ENCODE measurements at regions not wholly inside any gene's neighbourhood (a gene's known extent, or its start where the extent isn't known, plus 50 kb on each side); places are given as distances from the start of the nearest gene placed in this dataset.
"Not testable (repeated sequence)": the region's sequence is repeated elsewhere in the genome, so short reads cannot be mapped to it uniquely, and the experiment has no call there.

DNA sequence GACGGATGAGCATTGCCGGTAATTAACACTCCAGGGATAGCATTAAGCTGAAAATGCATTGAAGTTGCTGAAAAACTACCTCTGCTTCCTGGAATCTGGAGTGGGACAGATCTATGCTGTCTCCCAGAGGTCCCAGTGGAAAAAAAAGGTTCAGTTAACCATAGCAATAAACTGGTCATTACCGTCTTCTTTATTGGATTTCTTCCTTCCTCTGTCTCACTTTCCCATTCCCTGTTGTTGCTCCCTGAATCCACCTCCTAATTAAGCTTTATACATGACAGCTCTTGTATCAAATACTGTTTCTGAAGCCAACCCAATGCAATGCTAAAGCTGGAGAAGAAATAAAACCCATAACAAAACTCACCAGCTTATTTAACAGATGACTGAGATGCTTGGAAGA is 1805.9 kb downstream of the NCAM2 start:
- Mint-ChIP-seq H3K36me3 (ENCODE audit: low read depth) (no peaks in the 10 kb centered on the region), H3K4me1 (peaks cover 6% of the 10 kb centered on the region), H3K27ac (no peak overlapping the region), H3K4me3 (no peak overlapping the region), H3K9me3 (no peaks in the 10 kb centered on the region), H3K27me3 (ENCODE audit: low read depth) (no peaks in the 10 kb centered on the region)
- TF ChIP-seq, protein P1, sequence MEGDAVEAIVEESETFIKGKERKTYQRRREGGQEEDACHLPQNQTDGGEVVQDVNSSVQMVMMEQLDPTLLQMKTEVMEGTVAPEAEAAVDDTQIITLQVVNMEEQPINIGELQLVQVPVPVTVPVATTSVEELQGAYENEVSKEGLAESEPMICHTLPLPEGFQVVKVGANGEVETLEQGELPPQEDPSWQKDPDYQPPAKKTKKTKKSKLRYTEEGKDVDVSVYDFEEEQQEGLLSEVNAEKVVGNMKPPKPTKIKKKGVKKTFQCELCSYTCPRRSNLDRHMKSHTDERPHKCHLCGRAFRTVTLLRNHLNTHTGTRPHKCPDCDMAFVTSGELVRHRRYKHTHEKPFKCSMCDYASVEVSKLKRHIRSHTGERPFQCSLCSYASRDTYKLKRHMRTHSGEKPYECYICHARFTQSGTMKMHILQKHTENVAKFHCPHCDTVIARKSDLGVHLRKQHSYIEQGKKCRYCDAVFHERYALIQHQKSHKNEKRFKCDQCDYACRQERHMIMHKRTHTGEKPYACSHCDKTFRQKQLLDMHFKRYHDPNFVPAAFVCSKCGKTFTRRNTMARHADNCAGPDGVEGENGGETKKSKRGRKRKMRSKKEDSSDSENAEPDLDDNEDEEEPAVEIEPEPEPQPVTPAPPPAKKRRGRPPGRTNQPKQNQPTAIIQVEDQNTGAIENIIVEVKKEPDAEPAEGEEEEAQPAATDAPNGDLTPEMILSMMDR (IDR thresholded peaks at IDR 0.05; ENCODE audit: unreplicated experiment in 3 of 3) = no peak

DNA sequence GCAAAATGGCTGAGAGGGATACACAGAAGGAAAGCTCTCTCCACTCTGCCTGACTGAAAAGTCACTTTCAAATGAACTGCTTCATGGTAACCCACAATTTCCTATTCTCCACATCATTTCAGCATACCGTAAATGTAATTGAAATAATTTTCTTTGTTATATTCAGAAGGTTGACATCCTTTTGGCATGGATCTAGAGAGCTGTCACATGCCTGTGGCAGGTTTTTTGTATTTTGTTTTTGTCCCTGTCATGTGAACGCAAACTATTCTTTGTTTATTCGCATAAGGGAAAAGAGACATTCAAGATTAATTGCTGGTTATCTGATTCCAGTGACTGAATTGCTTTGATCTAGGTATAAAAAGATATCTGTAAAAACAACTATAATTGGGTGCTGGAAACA is 1808.1 kb downstream of the NCAM2 start:
- TF ChIP-seq, protein P1 (IDR thresholded peaks at IDR 0.05; ENCODE audit: unreplicated experiment in 3 of 3) = no peak
- Mint-ChIP-seq H3K36me3 (ENCODE audit: low read depth) (no peaks in the 10 kb centered on the region), H3K27me3 (ENCODE audit: low read depth) (no peaks in the 10 kb centered on the region), H3K4me1 (peaks cover 6% of the 10 kb centered on the region), H3K9me3 (no peaks in the 10 kb centered on the region), H3K4me3 (no peak overlapping the region), H3K27ac (no peak overlapping the region)

DNA sequence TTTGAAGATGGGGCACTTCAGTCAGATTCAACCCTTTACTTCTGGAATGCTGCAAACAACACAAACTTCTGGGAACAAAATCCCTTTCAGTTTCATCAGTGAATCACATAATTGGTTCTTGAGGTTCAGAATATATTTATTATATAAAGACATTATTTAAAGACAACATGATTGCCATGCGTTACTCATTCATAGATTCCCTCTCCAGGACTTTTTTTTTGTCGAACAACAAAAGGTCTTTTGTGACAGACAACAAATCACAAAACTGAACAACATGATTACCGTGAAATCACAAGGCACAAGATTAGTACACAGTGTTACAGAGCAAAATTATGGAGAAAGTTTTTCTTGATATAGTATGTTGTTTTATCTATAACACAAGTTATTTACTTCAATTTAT is 1815.0 kb downstream of the NCAM2 start:
- H3K27me3 Mint-ChIP-seq (ENCODE audit: low read depth) = no peaks in the 10 kb centered on the region
- H3K27ac Mint-ChIP-seq = no peak overlapping the region
- H3K36me3 Mint-ChIP-seq (ENCODE audit: low read depth) = no peaks in the 10 kb centered on the region
- no peaks in the 10 kb centered on the region for H3K9me3 Mint-ChIP-seq
- no peaks in the 10 kb centered on the region for H3K4me1 Mint-ChIP-seq
- TF ChIP-seq, protein P1 (IDR thresholded peaks at IDR 0.05; ENCODE audit: unreplicated experiment in 3 of 3) = no peak
- no peak overlapping the region for H3K4me3 Mint-ChIP-seq

DNA sequence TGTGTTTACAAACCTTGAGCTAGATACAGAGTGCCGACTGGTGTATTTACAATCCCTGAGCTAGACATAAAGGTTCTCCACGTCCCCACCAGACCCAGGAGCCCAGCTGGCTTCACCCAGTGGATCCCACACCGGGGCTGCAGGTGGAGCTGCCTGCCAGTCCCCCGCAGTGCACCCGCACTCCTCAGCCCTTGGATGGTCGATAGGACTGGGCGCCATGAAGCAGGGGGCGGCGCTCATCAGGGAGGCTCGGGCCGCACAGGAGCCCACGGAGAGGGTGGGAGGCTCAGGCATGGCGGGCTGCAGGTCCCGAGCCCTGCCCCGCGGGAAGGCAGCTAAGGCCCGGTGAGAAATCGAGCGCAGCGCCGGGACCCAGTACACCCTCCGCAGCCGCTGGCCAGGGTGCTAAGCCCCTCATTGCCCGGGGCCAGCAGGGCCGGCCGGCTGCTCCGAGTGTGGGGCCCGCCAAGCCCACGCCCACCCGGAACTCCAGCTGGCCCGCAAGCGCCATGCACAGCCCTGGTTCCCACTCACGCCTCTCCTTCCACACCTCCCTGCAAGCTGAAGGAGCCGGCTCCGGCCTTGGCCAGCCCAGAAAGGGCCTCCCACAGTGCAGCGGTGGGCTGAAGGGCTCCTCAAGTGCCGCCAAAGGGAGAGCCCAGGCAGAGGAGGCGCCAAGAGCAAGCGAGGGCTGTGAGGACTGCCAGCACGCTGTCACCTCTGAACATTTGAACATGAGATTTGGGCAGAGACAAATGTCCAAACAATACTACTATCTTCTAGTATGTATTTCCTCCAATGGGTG is 1820.7 kb downstream of the NCAM2 start:
- not testable (repeated sequence) for H3K9me3 Mint-ChIP-seq; H3K27me3 Mint-ChIP-seq (ENCODE audit: low read depth); H3K27ac Mint-ChIP-seq; H3K4me3 Mint-ChIP-seq; H3K4me1 Mint-ChIP-seq; H3K36me3 Mint-ChIP-seq (ENCODE audit: low read depth)

DNA sequence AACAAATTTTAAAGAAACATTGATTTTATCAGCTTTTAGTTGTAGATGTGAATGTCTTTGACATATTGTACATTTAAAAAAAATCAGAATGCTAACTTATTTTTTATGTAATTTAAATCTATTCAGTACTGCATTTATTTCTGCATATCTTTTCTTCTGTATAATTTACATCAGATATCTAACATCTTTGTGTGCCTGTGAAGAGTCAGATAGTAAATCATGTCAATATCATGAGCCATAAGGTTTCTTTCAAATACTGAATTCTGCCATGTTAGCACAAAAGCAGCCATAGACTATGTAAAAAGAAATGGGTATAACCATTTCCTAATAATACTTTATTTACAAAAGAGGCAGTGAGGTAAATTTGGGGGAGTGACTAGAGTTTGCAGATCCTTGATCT is 1829.2 kb downstream of the NCAM2 start:
- Mint-ChIP-seq H3K4me1 (no peaks in the 10 kb centered on the region), H3K36me3 (ENCODE audit: low read depth) (no peaks in the 10 kb centered on the region), H3K27me3 (ENCODE audit: low read depth) (peaks cover 4% of the 10 kb centered on the region), H3K9me3 (peaks cover 14% of the 10 kb centered on the region), H3K4me3 (no peak overlapping the region), H3K27ac (no peak overlapping the region)
- TF ChIP-seq, protein P1 (IDR thresholded peaks at IDR 0.05; ENCODE audit: unreplicated experiment in 3 of 3) = no peak

DNA sequence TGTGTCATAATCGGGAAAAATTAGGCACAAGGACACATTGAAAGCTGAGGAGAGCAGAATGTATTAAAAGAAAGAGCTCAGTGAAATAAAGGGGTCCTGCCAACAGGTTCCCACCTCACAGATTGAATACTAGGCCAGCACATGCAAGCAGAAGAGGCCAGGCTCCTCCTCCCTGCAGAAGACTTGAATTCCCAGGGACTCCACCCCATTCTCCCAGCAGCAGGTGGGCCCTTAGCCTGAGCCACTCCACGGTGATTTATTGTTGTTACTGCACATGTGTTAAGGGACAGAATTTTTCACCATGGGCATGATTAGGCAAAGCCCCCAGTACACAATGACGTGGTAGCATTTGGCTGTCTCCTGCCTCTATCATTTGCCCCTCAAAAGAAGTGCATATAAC is 1844.7 kb downstream of the NCAM2 start:
- Mint-ChIP-seq H3K27me3 (ENCODE audit: low read depth) (no peaks in the 10 kb centered on the region), H3K9me3 (peaks cover 5% of the 10 kb centered on the region), H3K27ac (no peak overlapping the region), H3K4me1 (no peaks in the 10 kb centered on the region), H3K36me3 (ENCODE audit: low read depth) (no peaks in the 10 kb centered on the region), H3K4me3 (no peak overlapping the region)
- TF ChIP-seq, protein P1 (IDR thresholded peaks at IDR 0.05; ENCODE audit: unreplicated experiment in 3 of 3) = no peak
